Panc1 (cell line): ENCODE measurements at regions not wholly inside any gene's neighbourhood (a gene's known extent, or its start where the extent isn't known, plus 50 kb on each side); places are given as distances from the start of the nearest gene placed in this dataset.

Source experiments
- ATAC-seq: fragments of 200-7000 bp; cut with Tn5 transposase; 2 replicates; pipeline ENCODE4 v1.9.1; 2020; ENCODE audit warnings: mild to moderate bottlenecking, moderate library complexity
- BruUV-seq: library from RNA; stranded (reverse); fragments of 400-500 nt; replicated peaks from 2 replicates; lab custom pipeline; 2021; lab: Mats Ljungman, UMichigan
- CTCF ChIA-PET: fragments of 300-600 bp; sonication (Branson Sonifier 250); formaldehyde crosslinking; loops from one replicate; lab custom pipeline; 2022; ENCODE audit warnings: antibody characterized with exemption; lab: Charles Lee
- POLR2A ChIA-PET: fragments of 300-600 bp; sonication (Branson Sonifier 250); formaldehyde crosslinking; loops from one replicate; lab custom pipeline; 2022; ENCODE audit warnings: antibody characterized with exemption; lab: Charles Lee
- DNase-seq: peaks from one replicate; pipeline ENCODE4 v3.0.0-alpha.2; 2010; ENCODE audit warnings: low read depth, low spot score
- H3K27ac ChIP-seq: 2 replicates; pipeline ENCODE4 v1.5.1; 2011; ENCODE audit warnings: mild to moderate bottlenecking, low read length, inconsistent platforms
- H3K27me3 ChIP-seq: fragments of 200-500 bp; sonication (Bioruptor generic); 2 replicates; pipeline ENCODE4 v1.6.0; 2014; ENCODE audit warnings: low read length, inconsistent platforms; ENCODE audit not compliant: control insufficient read depth, insufficient read depth
- H3K36me3 ChIP-seq: fragments of 200-500 bp; sonication (Bioruptor generic); 2 replicates; pipeline ENCODE4 v1.5.1; 2014; ENCODE audit warnings: inconsistent platforms, mild to moderate bottlenecking, low read length, moderate library complexity; ENCODE audit not compliant: control insufficient read depth, insufficient read depth
- H3K4me1 ChIP-seq: 2 replicates; pipeline ENCODE4 v1.5.1; 2011; ENCODE audit warnings: inconsistent platforms, mild to moderate bottlenecking, low read length, moderate library complexity; ENCODE audit not compliant: control insufficient read depth, insufficient read depth
- H3K4me3 ChIP-seq, 2 experiments: 2 replicates each; pipeline ENCODE4 v1.5.1; 2011 to 2012; ENCODE audit warnings: low read depth in 2 of 2, low read length in 2 of 2, mild to moderate bottlenecking in 2 of 2, inconsistent platforms in 1 of 2, moderate library complexity in 1 of 2
- H3K9me3 ChIP-seq: fragments of 200-500 bp; sonication (Bioruptor generic); 2 replicates; pipeline ENCODE4 v1.5.1; 2014; ENCODE audit warnings: low read depth, mild to moderate bottlenecking, inconsistent platforms, low read length, moderate library complexity; ENCODE audit not compliant: control insufficient read depth, insufficient read depth
- POLR2AphosphoS5 ChIP-seq: IDR thresholded peaks from 2 replicates; pipeline ENCODE4 v1.6.1; 2012; ENCODE audit warnings: mild to moderate bottlenecking, low read depth, low read length, moderate library complexity
- SIN3A ChIP-seq: IDR thresholded peaks from 2 replicates; pipeline ENCODE4 v1.6.1; 2012; ENCODE audit warnings: low read depth, mild to moderate bottlenecking, low read length, moderate library complexity, borderline replicate concordance; ENCODE audit not compliant: insufficient read depth
- TCF7L2 ChIP-seq: IDR thresholded peaks from 2 replicates; pipeline ENCODE4 v1.6.1; 2011; ENCODE audit warnings: mild to moderate bottlenecking, low read depth, low read length, inconsistent platforms
- in situ Hi-C: cut with HindIII; loops from 2 replicates; pipeline ENCODE4 v1.10.0; 2016; ENCODE audit warnings: low sequenced_read_pairs, low pct_unique_long_range_greater_than_20kb
- intact Hi-C: fragments of 100-400 bp; cut with micrococcal nuclease; formaldehyde crosslinking; loops from one replicate; pipeline ENCODE4 v1.10.0; 2022; ENCODE audit not compliant: unreplicated experiment
- TF ChIP-seq, protein P1 (sequence below), 2 experiments: IDR thresholded peaks; 2 replicates each; pipeline ENCODE4 v1.6.1; 2011 to 2012; ENCODE audit warnings: low read depth in 2 of 2, control low read depth in 1 of 2, low read length in 1 of 2, mild to moderate bottlenecking in 1 of 2, moderate library complexity in 1 of 2; ENCODE audit not compliant: insufficient read depth in 1 of 2
- TF ChIP-seq, protein P2 (sequence below): fragments of 450-650 bp; IDR thresholded peaks from 2 replicates; pipeline ENCODE4 v1.5.1; 2017; ENCODE audit warnings: mild to moderate bottlenecking

DNA sequence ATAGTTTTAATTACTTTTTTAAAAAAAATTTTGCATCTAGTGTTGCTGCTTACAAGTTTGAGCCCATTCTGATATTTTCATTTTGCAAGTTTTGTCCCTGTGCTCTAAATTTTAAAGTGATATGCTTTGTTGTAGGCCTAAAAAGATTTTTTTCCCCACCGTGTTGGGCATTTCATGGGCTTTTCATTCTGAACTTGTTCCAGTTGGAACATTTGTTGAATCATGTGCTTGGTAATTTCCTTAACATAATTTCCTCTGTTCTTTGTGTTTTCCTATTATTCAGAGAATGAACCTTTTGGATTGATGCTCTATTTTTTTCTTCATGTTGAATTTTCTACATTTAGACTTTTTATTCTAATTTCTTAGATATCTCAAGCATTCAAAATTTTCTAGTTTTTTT lies 206.4 kb upstream of the SPRY2 start:
- ChIA-PET POLR2A (no interaction called here), CTCF (no interaction called here)
- no peak for ATAC-seq
- intact Hi-C loops: no loop called here
- TF ChIP-seq, protein P1, sequence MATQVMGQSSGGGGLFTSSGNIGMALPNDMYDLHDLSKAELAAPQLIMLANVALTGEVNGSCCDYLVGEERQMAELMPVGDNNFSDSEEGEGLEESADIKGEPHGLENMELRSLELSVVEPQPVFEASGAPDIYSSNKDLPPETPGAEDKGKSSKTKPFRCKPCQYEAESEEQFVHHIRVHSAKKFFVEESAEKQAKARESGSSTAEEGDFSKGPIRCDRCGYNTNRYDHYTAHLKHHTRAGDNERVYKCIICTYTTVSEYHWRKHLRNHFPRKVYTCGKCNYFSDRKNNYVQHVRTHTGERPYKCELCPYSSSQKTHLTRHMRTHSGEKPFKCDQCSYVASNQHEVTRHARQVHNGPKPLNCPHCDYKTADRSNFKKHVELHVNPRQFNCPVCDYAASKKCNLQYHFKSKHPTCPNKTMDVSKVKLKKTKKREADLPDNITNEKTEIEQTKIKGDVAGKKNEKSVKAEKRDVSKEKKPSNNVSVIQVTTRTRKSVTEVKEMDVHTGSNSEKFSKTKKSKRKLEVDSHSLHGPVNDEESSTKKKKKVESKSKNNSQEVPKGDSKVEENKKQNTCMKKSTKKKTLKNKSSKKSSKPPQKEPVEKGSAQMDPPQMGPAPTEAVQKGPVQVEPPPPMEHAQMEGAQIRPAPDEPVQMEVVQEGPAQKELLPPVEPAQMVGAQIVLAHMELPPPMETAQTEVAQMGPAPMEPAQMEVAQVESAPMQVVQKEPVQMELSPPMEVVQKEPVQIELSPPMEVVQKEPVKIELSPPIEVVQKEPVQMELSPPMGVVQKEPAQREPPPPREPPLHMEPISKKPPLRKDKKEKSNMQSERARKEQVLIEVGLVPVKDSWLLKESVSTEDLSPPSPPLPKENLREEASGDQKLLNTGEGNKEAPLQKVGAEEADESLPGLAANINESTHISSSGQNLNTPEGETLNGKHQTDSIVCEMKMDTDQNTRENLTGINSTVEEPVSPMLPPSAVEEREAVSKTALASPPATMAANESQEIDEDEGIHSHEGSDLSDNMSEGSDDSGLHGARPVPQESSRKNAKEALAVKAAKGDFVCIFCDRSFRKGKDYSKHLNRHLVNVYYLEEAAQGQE (IDR thresholded peaks at IDR 0.05; ENCODE audit: insufficient read depth in 1 of 2, low read depth in 2 of 2, low read length in 1 of 2): no peak
- TF ChIP-seq SIN3A (no peak), POLR2AphosphoS5 (no peak), TCF7L2 (no peak)
- TF ChIP-seq, protein P2, sequence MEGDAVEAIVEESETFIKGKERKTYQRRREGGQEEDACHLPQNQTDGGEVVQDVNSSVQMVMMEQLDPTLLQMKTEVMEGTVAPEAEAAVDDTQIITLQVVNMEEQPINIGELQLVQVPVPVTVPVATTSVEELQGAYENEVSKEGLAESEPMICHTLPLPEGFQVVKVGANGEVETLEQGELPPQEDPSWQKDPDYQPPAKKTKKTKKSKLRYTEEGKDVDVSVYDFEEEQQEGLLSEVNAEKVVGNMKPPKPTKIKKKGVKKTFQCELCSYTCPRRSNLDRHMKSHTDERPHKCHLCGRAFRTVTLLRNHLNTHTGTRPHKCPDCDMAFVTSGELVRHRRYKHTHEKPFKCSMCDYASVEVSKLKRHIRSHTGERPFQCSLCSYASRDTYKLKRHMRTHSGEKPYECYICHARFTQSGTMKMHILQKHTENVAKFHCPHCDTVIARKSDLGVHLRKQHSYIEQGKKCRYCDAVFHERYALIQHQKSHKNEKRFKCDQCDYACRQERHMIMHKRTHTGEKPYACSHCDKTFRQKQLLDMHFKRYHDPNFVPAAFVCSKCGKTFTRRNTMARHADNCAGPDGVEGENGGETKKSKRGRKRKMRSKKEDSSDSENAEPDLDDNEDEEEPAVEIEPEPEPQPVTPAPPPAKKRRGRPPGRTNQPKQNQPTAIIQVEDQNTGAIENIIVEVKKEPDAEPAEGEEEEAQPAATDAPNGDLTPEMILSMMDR: no peak
- no peak for DNase-seq
- no peak overlapping the region for H3K27ac ChIP-seq
- in situ Hi-C loops: no loop called here
- BruUV-seq: no TSS peak
- no peaks in the 10 kb centered on the region for H3K9me3 ChIP-seq
- no peaks in the 10 kb centered on the region for H3K36me3 ChIP-seq
- H3K4me3 ChIP-seq: no peak overlapping the region
- no peaks in the 10 kb centered on the region for H3K4me1 ChIP-seq
- H3K27me3 ChIP-seq: no peaks in the 10 kb centered on the region

DNA sequence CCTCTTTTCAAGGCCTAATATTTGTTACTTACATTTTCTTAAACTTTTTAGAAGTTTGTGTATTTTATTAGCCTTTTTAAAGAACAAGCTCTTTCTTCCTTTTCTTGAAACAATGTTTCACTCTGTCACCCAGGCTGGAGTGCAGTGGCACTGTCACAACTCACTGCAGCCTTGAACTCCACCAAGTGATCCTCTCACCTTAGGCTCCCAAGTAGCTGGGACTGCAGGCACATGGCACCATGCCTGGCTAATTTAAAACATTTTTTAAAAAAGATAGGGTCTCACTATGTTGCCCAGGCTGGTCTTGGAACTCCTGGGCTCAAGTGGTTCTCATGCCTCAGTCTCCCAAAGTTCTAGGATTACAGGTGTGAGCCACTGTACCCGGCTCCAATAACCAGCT lies 192.2 kb upstream of the SPRY2 start:
- Histone ChIP-seq H3K36me3 (no peaks in the 10 kb centered on the region), H3K9me3 (no peaks in the 10 kb centered on the region; the same call in 1 of the 2 replicates), H3K27ac (no peak overlapping the region), H3K27me3 (no peaks in the 10 kb centered on the region), H3K4me3 (no peak overlapping the region), H3K4me1 (no peaks in the 10 kb centered on the region)
- DNase-seq (no peak), ATAC-seq (no peak)
- in situ Hi-C loops: no loop called here
- TF ChIP-seq TCF7L2 (no peak), SIN3A (no peak), POLR2AphosphoS5 (no peak)
- TF ChIP-seq, protein P2: no peak
- TF ChIP-seq, protein P1 (IDR thresholded peaks at IDR 0.05; ENCODE audit: insufficient read depth in 1 of 2, low read depth in 2 of 2, low read length in 1 of 2): no peak
- ChIA-PET CTCF (no interaction called here), POLR2A (interaction anchor here (0.6 kb wide), 1 partner anchor 46 kb away, joined by 4 read pairs; no protein-coding TSS in a partner anchor)
- BruUV-seq: no TSS peak
- intact Hi-C loops: no loop called here
